ENCODE measurements at regions not wholly inside any gene's neighbourhood (a gene's known extent, or its start where the extent isn't known, plus 50 kb on each side); places are given as distances from the start of the nearest gene placed in this dataset.
"Not testable (repeated sequence)": the region's sequence is repeated elsewhere in the genome, so short reads cannot be mapped to it uniquely, and the experiment has no call there.

DNA sequence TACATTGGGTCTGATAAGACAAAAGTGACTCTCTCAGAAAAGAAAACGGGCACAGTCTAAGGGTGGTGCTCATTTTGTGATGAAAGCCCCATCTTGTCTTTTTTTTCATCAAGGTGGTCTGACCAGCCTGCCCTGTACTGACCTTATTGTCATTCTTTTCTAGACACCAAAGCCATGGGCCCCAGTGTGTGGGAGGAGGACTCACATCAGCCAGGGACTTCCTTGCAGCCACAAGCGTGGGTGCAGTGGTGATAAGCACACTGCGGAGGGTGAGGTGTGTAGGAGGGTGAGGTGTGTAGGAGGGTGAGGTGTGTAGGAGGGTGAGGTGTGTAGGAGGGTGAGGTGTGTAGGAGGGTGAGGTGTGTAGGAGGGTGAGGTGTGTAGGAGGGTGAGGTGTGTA, 145.2 kb downstream of the DLL1 start:
- TF ChIP-seq, protein P1, sequence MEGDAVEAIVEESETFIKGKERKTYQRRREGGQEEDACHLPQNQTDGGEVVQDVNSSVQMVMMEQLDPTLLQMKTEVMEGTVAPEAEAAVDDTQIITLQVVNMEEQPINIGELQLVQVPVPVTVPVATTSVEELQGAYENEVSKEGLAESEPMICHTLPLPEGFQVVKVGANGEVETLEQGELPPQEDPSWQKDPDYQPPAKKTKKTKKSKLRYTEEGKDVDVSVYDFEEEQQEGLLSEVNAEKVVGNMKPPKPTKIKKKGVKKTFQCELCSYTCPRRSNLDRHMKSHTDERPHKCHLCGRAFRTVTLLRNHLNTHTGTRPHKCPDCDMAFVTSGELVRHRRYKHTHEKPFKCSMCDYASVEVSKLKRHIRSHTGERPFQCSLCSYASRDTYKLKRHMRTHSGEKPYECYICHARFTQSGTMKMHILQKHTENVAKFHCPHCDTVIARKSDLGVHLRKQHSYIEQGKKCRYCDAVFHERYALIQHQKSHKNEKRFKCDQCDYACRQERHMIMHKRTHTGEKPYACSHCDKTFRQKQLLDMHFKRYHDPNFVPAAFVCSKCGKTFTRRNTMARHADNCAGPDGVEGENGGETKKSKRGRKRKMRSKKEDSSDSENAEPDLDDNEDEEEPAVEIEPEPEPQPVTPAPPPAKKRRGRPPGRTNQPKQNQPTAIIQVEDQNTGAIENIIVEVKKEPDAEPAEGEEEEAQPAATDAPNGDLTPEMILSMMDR (IDR thresholded peaks at IDR 0.05): not testable (repeated sequence)
- TF ChIP-seq POLR2A (IDR thresholded peaks at IDR 0.05): not testable (repeated sequence)
